ENCODE measurements at regions not wholly inside any gene's neighbourhood (a gene's known extent, or its start where the extent isn't known, plus 50 kb on each side); places are given as distances from the start of the nearest gene placed in this dataset.

GRCh38 chr3:177672252-177672911 lies 475.1 kb upstream of the TBL1XR1 start:
- TF ChIP-seq, protein P1, sequence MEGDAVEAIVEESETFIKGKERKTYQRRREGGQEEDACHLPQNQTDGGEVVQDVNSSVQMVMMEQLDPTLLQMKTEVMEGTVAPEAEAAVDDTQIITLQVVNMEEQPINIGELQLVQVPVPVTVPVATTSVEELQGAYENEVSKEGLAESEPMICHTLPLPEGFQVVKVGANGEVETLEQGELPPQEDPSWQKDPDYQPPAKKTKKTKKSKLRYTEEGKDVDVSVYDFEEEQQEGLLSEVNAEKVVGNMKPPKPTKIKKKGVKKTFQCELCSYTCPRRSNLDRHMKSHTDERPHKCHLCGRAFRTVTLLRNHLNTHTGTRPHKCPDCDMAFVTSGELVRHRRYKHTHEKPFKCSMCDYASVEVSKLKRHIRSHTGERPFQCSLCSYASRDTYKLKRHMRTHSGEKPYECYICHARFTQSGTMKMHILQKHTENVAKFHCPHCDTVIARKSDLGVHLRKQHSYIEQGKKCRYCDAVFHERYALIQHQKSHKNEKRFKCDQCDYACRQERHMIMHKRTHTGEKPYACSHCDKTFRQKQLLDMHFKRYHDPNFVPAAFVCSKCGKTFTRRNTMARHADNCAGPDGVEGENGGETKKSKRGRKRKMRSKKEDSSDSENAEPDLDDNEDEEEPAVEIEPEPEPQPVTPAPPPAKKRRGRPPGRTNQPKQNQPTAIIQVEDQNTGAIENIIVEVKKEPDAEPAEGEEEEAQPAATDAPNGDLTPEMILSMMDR (IDR thresholded peaks at IDR 0.05; ENCODE audit: low read depth, low read length, missing control alignments): no peak
- DNase-seq (ENCODE audit: low read depth): no peak
- no peak overlapping the region for H3K4me3 ChIP-seq (ENCODE audit: low read depth, low read length)

DNA sequence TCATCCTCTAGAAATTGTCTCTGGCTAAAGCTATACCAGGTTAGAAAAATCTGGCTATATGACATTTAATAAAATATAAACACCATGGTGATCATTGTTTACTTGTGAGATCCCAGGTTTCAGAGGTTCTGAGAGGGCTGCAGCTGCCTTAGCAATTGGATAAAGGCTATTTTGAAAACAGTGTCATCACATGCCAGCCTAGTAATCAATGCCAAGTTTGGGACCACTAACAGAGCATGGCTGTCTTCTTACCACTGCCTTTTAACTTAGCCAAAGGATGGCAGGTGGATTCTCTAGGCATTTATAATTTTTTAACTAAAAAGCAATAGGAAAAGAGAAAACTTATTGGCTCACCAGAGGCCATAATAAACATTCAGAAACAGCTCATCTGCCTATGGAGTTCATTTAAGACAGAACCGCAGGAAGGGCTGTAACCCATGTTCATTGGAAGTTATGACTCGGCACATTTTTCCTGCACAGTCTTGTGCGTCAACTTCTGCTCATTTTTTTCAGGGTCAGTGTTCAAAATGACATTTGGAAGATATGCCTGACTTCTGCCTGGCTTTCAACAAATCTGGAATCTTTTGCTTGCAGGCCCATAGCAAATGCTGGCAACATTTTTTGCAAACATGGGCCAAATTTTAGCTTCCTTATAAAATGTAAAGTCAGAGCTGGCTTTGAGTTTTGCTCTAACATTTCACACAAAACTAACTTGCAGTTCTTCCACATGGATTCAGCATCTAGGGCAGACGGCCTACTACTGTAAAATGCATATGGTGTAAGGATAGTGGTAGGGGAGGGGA lies 476.0 kb upstream of the TBL1XR1 start:
- H3K4me3 ChIP-seq (ENCODE audit: low read depth, low read length): no peak overlapping the region
- DNase-seq (ENCODE audit: low read depth): no peak
- TF ChIP-seq, protein P1 (IDR thresholded peaks at IDR 0.05; ENCODE audit: low read depth, low read length, missing control alignments): no peak

DNA sequence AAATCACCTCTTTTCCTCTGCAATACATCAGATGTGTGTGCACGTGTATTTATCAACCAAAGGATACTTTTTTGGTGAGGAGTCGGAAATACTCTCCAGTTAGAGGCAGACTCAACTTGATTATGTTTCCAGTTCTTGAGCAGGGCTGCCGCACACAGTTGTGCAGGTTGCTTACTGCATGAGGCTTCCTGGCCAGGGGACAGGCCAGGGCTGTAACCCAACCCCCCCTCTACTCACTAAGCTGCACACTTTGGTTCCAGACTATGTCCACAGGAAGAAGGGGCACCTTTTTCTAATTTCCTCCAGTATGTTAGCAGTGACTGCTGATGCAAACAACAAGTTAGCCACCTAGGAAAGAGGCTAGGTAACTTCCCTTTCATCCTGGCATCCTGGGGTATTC lies 476.9 kb upstream of the TBL1XR1 start:
- TF ChIP-seq, protein P1 (IDR thresholded peaks at IDR 0.05; ENCODE audit: low read depth, low read length, missing control alignments): no peak
- DNase-seq (ENCODE audit: low read depth): no peak
- no peak overlapping the region for H3K4me3 ChIP-seq (ENCODE audit: low read depth, low read length)

- DNase-seq (ENCODE audit: low read depth): no peak
- TF ChIP-seq, protein P1 (IDR thresholded peaks at IDR 0.05; ENCODE audit: low read depth, low read length, missing control alignments): no peak
These were observed 478.9 kb upstream of the TBL1XR1 start for GRCh38 chr3:177676148-177676547.

DNA sequence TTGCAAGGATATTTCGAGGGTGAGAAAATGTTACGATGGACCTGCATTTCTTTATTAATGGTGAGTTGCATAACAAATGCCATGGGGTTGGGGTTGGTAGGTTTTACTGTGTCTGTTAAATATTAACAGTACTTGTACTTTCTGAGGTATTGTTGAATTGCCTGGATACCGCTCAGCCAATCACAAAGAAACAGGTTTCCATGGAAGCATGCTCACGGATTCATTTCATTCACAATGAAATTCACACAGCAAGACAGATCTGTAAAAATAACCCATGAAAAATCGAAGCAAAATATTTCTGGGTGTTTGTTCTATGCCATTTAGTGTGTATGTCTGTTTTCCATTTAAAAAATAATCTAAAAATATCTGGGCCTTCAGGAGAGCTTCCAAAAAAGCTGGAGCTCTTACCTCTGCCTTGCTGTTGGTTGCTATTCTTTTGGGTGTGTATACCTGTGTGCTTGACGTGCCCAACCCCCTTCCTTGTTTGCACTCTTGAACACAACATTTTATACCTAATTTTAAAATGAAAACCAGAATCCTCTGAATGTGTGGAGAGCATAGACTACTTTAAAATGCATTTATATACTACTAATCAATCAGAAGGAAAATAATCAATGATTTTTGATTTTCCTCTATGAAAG lies 479.8 kb upstream of the TBL1XR1 start:
- no peak for DNase-seq (ENCODE audit: low read depth)
- TF ChIP-seq, protein P1 (IDR thresholded peaks at IDR 0.05; ENCODE audit: low read depth, low read length, missing control alignments): no peak
- no peak overlapping the region for H3K4me3 ChIP-seq (ENCODE audit: low read depth, low read length)

More at GRCh38 chr3:177676148-177676547, 478.9 kb upstream of the TBL1XR1 start:
- no peak overlapping the region for H3K4me3 ChIP-seq (ENCODE audit: low read depth, low read length)

GRCh38 chr3:177679568-177680471 lies 482.5 kb upstream of the TBL1XR1 start:
- no peak overlapping the region for H3K4me3 ChIP-seq (ENCODE audit: low read depth, low read length)
- TF ChIP-seq, protein P1 (IDR thresholded peaks at IDR 0.05; ENCODE audit: low read depth, low read length, missing control alignments): no peak
- DNase-seq (ENCODE audit: low read depth): no peak

All from GM12864 (cell line).